ENCODE measurements at regions not wholly inside any gene's neighbourhood (a gene's known extent, or its start where the extent isn't known, plus 50 kb on each side); places are given as distances from the start of the nearest gene placed in this dataset.

DNA sequence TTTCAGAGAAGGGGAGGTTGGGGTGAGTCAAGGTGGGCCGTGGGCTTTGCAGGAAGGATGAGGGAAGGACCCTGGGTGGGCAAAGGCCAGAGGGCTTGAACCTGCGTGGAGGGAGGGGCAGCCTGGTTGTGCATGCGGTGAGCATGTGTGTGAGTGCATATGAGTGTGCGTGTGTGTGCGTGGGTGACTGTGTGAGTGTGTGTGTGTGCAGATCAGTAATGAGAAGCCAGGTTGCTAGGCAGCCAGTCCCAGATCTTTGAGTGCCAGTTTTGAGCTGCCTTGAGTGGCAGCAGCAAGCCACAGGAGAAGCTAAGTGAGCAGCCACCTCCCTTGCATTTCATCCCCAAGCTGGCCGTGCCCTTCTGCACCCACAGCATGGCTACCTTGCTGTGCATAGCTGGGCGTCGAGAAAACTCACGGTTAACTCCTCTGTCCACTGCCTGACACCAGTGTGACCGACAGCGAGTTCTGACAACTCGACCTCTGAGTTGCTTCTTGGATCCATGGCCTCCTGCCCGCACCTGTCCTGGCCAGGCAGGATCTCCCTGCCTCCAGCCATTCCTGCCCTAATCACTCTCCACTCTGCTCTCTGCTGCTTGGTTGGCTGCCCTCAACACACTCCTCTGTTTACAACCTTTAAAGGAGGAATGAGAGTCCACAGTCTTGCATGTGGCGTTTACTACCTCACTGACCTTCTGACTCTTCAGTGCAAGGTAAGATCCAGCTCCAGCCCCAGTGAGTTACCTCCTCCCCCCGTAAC is 775.4 kb downstream of the TYW1 start:
- no peak for ATAC-seq (ENCODE audit: low read depth)

More for the DNA sequence above, 775.4 kb downstream of the TYW1 start:
- no peak overlapping the region for H3K4me2 ChIP-seq (ENCODE audit: low read depth, low read length)
- H2BK20ac ChIP-seq (ENCODE audit: low read depth, low read length): no peak overlapping the region
- H3K56ac ChIP-seq (ENCODE audit: extremely low read depth, insufficient read depth, low read length): no peak overlapping the region
- H3K36me3 ChIP-seq (ENCODE audit: control insufficient read depth, insufficient read depth, low read length): no peaks in the 10 kb centered on the region
- no peak overlapping the region for H4K5ac ChIP-seq (ENCODE audit: low read depth, low read length)
- no peaks in the 10 kb centered on the region for H3K79me1 ChIP-seq (ENCODE audit: low read depth in 1 of 2, low read length in 2 of 2)
- H2BK120ac ChIP-seq (ENCODE audit: low read depth, low read length): no peak overlapping the region
- H3K27ac ChIP-seq (ENCODE audit: insufficient read depth, low read length): no peak overlapping the region
- no peak overlapping the region for H3K18ac ChIP-seq (ENCODE audit: low read depth, low read length)
- no peak overlapping the region for H2BK5ac ChIP-seq (ENCODE audit: low read depth, low read length, poor library complexity, severe bottlenecking)
- H2AK5ac ChIP-seq (ENCODE audit: low read depth, low read length): no peak overlapping the region
- no peak overlapping the region for H4K91ac ChIP-seq (ENCODE audit: insufficient read depth, low read depth, low read length)
- no peak overlapping the region for H3K9ac ChIP-seq (ENCODE audit: low read depth, low read length)
- no peaks in the 10 kb centered on the region for H3K27me3 ChIP-seq (ENCODE audit: control insufficient read depth, insufficient read depth, low read length)
- CTCF ChIA-PET: no interaction called here
- TF ChIP-seq MAFK (IDR thresholded peaks at IDR 0.05; ENCODE audit: low read depth, low read length) (no peak), BHLHE40 (IDR thresholded peaks at IDR 0.05; ENCODE audit: low read depth, low read length) (no peak), POLR2A (IDR thresholded peaks at IDR 0.05; ENCODE audit: low read depth, low read length) (no peak), CEBPB (IDR thresholded peaks at IDR 0.05; ENCODE audit: low read depth, low read length) (no peak), MXI1 (IDR thresholded peaks at IDR 0.05; ENCODE audit: borderline replicate concordance, low read depth, low read length) (no peak), RCOR1 (IDR thresholded peaks at IDR 0.05; ENCODE audit: insufficient replicate concordance, low read length) (no peak)
- TF ChIP-seq, protein P1, sequence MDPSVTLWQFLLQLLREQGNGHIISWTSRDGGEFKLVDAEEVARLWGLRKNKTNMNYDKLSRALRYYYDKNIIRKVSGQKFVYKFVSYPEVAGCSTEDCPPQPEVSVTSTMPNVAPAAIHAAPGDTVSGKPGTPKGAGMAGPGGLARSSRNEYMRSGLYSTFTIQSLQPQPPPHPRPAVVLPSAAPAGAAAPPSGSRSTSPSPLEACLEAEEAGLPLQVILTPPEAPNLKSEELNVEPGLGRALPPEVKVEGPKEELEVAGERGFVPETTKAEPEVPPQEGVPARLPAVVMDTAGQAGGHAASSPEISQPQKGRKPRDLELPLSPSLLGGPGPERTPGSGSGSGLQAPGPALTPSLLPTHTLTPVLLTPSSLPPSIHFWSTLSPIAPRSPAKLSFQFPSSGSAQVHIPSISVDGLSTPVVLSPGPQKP (IDR thresholded peaks at IDR 0.05; ENCODE audit: borderline replicate concordance, low read depth, low read length): no peak
- TF ChIP-seq, protein P2, sequence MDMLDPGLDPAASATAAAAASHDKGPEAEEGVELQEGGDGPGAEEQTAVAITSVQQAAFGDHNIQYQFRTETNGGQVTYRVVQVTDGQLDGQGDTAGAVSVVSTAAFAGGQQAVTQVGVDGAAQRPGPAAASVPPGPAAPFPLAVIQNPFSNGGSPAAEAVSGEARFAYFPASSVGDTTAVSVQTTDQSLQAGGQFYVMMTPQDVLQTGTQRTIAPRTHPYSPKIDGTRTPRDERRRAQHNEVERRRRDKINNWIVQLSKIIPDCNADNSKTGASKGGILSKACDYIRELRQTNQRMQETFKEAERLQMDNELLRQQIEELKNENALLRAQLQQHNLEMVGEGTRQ (IDR thresholded peaks at IDR 0.05; ENCODE audit: low read depth, low read length): no peak
- TF ChIP-seq, protein P3, sequence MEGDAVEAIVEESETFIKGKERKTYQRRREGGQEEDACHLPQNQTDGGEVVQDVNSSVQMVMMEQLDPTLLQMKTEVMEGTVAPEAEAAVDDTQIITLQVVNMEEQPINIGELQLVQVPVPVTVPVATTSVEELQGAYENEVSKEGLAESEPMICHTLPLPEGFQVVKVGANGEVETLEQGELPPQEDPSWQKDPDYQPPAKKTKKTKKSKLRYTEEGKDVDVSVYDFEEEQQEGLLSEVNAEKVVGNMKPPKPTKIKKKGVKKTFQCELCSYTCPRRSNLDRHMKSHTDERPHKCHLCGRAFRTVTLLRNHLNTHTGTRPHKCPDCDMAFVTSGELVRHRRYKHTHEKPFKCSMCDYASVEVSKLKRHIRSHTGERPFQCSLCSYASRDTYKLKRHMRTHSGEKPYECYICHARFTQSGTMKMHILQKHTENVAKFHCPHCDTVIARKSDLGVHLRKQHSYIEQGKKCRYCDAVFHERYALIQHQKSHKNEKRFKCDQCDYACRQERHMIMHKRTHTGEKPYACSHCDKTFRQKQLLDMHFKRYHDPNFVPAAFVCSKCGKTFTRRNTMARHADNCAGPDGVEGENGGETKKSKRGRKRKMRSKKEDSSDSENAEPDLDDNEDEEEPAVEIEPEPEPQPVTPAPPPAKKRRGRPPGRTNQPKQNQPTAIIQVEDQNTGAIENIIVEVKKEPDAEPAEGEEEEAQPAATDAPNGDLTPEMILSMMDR (conservative IDR thresholded peaks at IDR 0.05; ENCODE audit: low read depth, low read length): no peak
- in situ Hi-C loops (cut with MboI; ENCODE audit: low sequenced_read_pairs) (no loop called here), intact Hi-C loops (cut with micrococcal nuclease) (no loop called here), dilution Hi-C loops (cut with HindIII; ENCODE audit: low sequenced_read_pairs, unreplicated experiment) (no loop called here)
- WGBS, 2 experiments (ENCODE audit: extremely low coverage in 2 of 2, insufficient read length in 1 of 2): 63% methylated on average over 8 of the region's 15 CpGs; no CpG with 5 or more reads in 1 of the 2 experiments
- H2AFZ ChIP-seq (replicated peaks; ENCODE audit: low read length, poor library complexity): no peak overlapping the region
- no peak for DNase-seq
- H3K4ac ChIP-seq (ENCODE audit: low read depth, low read length): no peak overlapping the region
- no peak overlapping the region for H2AK9ac ChIP-seq (replicated peaks; ENCODE audit: low read depth, low read length, poor library complexity)
- POLR2A ChIA-PET (ENCODE audit: unreplicated experiment): no interaction called here
- H4K20me1 ChIP-seq (ENCODE audit: insufficient read depth, low read length): no peaks in the 10 kb centered on the region
- no peak overlapping the region for H3K4me3 ChIP-seq (ENCODE audit: insufficient read depth, low read depth, low read length)
- H3K14ac ChIP-seq (replicated peaks; ENCODE audit: low read depth, low read length): no peak overlapping the region
- H3K4me1 ChIP-seq (ENCODE audit: control insufficient read depth, insufficient read depth, low read length): no peaks in the 10 kb centered on the region
- BruUV-seq (replicated peaks): no TSS peak
- no peak overlapping the region for H4K8ac ChIP-seq (ENCODE audit: low read depth in 2 of 2, low read length in 2 of 2)
- no peak overlapping the region for H3K23ac ChIP-seq (ENCODE audit: low read depth, low read length)
- peaks cover 33% of the 10 kb centered on the region for H3K9me3 ChIP-seq (ENCODE audit: control insufficient read depth, insufficient read depth, low read length)
- H2BK15ac ChIP-seq (ENCODE audit: low read depth, low read length): no peak overlapping the region
- no peaks in the 10 kb centered on the region for H3K9me1 ChIP-seq (ENCODE audit: insufficient read depth, low read length)

Measured in IMR-90 (cell line).